ENCODE measurements at regions not wholly inside any gene's neighbourhood (a gene's known extent, or its start where the extent isn't known, plus 50 kb on each side); places are given as distances from the start of the nearest gene placed in this dataset.

- Histone ChIP-seq H3K4me1 (no peaks in the 10 kb centered on the region), H3K36me3 (no peaks in the 10 kb centered on the region), H3K4me3 (no peak overlapping the region), H3K27ac (no peak overlapping the region), H3K27me3 (ENCODE audit: low read depth) (no peaks in the 10 kb centered on the region), H3K9me3 (no peaks in the 10 kb centered on the region)
- ATAC-seq: no peak
- intact Hi-C loops (cut with DNase I): no loop called here
- no peak for DNase-seq
- TF ChIP-seq CTCF (IDR thresholded peaks at IDR 0.05): no peak
Measured at GRCh38 chr1:162993846-162994245, 75.3 kb upstream of the RGS4 start.

GRCh38 chr1:162992945-162993344 is 76.2 kb upstream of the RGS4 start:
- TF ChIP-seq CTCF (IDR thresholded peaks at IDR 0.05): no peak
- peaks cover 4% of the 10 kb centered on the region for H3K27me3 ChIP-seq (ENCODE audit: low read depth)
- no peak for DNase-seq
- no peak overlapping the region for H3K27ac ChIP-seq
- no peaks in the 10 kb centered on the region for H3K36me3 ChIP-seq
- no peaks in the 10 kb centered on the region for H3K4me1 ChIP-seq
- no peak overlapping the region for H3K4me3 ChIP-seq
- no peak for ATAC-seq
- intact Hi-C loops (cut with DNase I): no loop called here
- H3K9me3 ChIP-seq: no peaks in the 10 kb centered on the region

GRCh38 chr1:162991444-162991843 is 77.7 kb upstream of the RGS4 start:
- no peaks in the 10 kb centered on the region for H3K9me3 ChIP-seq
- H3K36me3 ChIP-seq: no peaks in the 10 kb centered on the region
- no peaks in the 10 kb centered on the region for H3K4me1 ChIP-seq
- H3K4me3 ChIP-seq: no peak overlapping the region
- peaks cover 4% of the 10 kb centered on the region for H3K27me3 ChIP-seq (ENCODE audit: low read depth)
- ATAC-seq: no peak
- intact Hi-C loops (cut with DNase I): no loop called here
- DNase-seq: no peak
- no peak for TF ChIP-seq CTCF (IDR thresholded peaks at IDR 0.05)
- no peak overlapping the region for H3K27ac ChIP-seq

- Histone ChIP-seq H3K4me1 (no peaks in the 10 kb centered on the region), H3K27ac (no peak overlapping the region), H3K9me3 (no peaks in the 10 kb centered on the region), H3K27me3 (ENCODE audit: low read depth) (peaks cover 4% of the 10 kb centered on the region), H3K36me3 (no peaks in the 10 kb centered on the region), H3K4me3 (no peak overlapping the region)
- ATAC-seq: no peak
- no peak for DNase-seq
- TF ChIP-seq CTCF (IDR thresholded peaks at IDR 0.05): no peak
- intact Hi-C loops (cut with DNase I): no loop called here
Measured at GRCh38 chr1:162990665-162991064, 78.5 kb upstream of the RGS4 start.

DNA sequence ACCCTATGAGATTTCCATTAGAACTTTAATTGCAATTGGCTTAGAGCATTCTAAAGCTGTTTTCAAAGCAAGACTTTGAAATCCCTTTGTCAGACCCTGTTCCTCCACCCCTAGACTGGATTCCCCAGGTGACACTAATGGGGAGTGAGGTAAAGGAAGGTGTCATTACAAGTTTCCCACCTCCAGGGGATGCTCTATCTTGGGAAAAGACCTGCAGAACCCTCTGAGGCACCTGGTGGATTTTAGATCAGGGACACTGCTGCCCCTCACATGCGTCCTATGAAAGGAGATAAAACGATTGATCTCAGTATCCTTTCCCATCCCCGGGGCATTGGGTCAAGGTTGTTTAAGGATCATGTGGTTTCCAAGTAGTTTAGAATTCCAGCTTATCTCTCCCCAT is 80.3 kb upstream of the RGS4 start:
- H3K4me3 ChIP-seq: no peak overlapping the region
- TF ChIP-seq CTCF (IDR thresholded peaks at IDR 0.05): no peak
- intact Hi-C loops (cut with DNase I): no loop called here
- ATAC-seq (no peak), DNase-seq (no peak)
- no peaks in the 10 kb centered on the region for H3K36me3 ChIP-seq
- H3K4me1 ChIP-seq: no peaks in the 10 kb centered on the region
- no peak overlapping the region for H3K27ac ChIP-seq
- H3K9me3 ChIP-seq: no peaks in the 10 kb centered on the region
- H3K27me3 ChIP-seq (ENCODE audit: low read depth): peaks cover 4% of the 10 kb centered on the region

GRCh38 chr1:162987866-162988265 is 81.3 kb upstream of the RGS4 start:
- no peak for TF ChIP-seq CTCF (IDR thresholded peaks at IDR 0.05)

More at GRCh38 chr1:162987866-162988265, 81.3 kb upstream of the RGS4 start:
- H3K9me3 ChIP-seq: no peaks in the 10 kb centered on the region
- H3K4me3 ChIP-seq: no peak overlapping the region
- DNase-seq (no peak), ATAC-seq (no peak)
- no peak overlapping the region for H3K27ac ChIP-seq
- no peaks in the 10 kb centered on the region for H3K4me1 ChIP-seq
- no peaks in the 10 kb centered on the region for H3K36me3 ChIP-seq
- peaks cover 4% of the 10 kb centered on the region for H3K27me3 ChIP-seq (ENCODE audit: low read depth)
- intact Hi-C loops (cut with DNase I): no loop called here
